GM21786 (cell line): ENCODE measurements at regions not wholly inside any gene's neighbourhood (a gene's known extent, or its start where the extent isn't known, plus 50 kb on each side); places are given as distances from the start of the nearest gene placed in this dataset.

Source experiments
- ATAC-seq: cut with Tn5 transposase; IDR thresholded peaks from one replicate; pipeline ENCODE4 v1.9.1; 2021; ENCODE audit not compliant: unreplicated experiment

GRCh38 chr3:99131876-99132275 is 230.4 kb upstream of the DCBLD2 start:
- no peak for ATAC-seq

GRCh38 chr3:99128725-99129505 is 227.4 kb upstream of the DCBLD2 start:
- no peak for ATAC-seq

GRCh38 chr3:99128235-99128634 is 226.7 kb upstream of the DCBLD2 start:
- ATAC-seq = no peak

GRCh38 chr3:99126316-99126715 is 224.8 kb upstream of the DCBLD2 start:
- ATAC-seq = no peak

GRCh38 chr3:99119385-99119784 is 217.9 kb upstream of the DCBLD2 start:
- no peak for ATAC-seq

- ATAC-seq = no peak
Measured at GRCh38 chr3:99118381-99118780, 216.9 kb upstream of the DCBLD2 start.

- ATAC-seq = peak; percentile 59
Measured at GRCh38 chr3:99114565-99115291, 213.2 kb upstream of the DCBLD2 start.

DNA sequence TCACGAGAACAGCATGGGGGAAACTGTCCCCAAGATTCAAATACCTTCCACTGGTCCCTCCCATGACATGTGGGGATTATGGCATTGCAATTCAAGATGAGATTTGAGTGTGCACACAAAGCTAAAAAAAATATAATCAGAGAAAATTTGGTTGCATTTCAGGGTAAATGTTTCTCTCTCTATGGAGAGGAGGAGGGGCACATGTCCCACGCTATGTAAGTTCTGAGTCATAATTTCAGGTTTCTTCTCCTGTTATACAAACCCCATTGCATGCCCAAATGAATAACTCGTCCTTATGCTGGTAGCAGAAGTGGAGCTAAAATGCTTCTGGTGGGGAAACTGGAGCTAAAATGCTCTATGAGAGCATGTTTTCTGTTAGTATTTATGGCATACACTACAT is 209.7 kb upstream of the DCBLD2 start:
- ATAC-seq = no peak

GRCh38 chr3:99110401-99110800 is 208.9 kb upstream of the DCBLD2 start:
- no peak for ATAC-seq

- ATAC-seq = no peak
Measured at GRCh38 chr3:99108508-99108907, 207.0 kb upstream of the DCBLD2 start.

GRCh38 chr3:99094606-99095005 is 193.1 kb upstream of the DCBLD2 start:
- no peak for ATAC-seq

DNA sequence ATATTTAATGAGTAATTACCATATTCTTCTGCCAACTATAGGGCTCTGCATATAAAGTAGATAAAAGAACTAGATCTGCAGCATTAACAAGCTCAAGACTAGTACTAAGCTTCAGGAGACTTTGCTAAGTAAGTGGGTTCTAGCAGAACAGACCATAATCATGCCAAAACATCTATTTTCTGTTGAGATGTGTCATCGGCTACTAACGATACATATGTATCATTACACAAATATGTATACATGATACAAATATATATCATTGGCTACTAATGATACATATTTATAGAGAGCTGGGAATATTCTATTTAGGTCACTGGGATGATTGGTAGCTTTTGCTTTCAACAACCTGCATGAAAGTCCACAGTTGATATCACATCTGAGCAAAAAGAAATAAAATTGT is 185.8 kb upstream of the DCBLD2 start:
- ATAC-seq = no peak

GRCh38 chr3:99084826-99085225 is 183.3 kb upstream of the DCBLD2 start:
- no peak for ATAC-seq

DNA sequence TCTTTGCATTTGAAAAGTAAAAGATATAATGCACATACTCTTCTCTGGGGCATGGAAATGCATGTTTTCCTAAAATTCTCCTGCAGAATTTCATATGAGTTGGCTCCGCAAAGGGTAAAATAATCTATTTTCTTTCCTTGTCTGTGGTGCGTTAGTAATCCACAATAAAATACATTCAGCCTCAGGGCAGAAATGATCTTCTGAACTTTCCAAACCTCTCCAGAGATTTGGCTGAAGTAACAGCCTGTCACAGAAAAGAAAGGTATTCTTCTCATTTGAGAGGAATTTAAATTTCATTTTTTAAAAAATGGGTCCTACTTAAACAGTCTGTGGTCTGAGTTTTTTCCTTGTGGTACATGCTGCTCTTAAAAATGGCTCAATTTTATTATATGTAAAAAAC is 182.7 kb upstream of the DCBLD2 start:
- no peak for ATAC-seq

DNA sequence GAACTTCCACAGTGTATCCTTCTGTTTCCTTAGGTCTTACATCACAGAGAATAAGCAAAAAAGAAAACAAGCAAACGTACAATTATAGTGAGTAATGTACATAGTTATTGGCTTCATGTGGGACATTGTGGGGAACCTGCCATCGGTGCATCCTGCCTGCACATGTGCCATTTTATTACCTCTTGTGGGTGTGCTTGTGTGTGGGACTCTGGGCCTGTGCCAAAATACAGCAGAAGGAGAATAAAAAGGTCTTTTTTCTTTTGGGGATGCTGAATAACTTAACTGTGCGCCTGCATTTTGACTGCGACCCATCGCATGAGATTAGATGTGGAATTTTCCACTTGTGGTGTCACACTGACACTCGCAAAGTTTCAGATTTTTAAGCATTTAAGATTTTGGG is 169.6 kb upstream of the DCBLD2 start:
- no peak for ATAC-seq

- no peak for ATAC-seq
Measured at GRCh38 chr3:99069973-99070372, 168.5 kb upstream of the DCBLD2 start.

- no peak for ATAC-seq
Measured at GRCh38 chr3:99066863-99067262, 165.4 kb upstream of the DCBLD2 start.

GRCh38 chr3:99049164-99049563 is 147.7 kb upstream of the DCBLD2 start:
- ATAC-seq = no peak

DNA sequence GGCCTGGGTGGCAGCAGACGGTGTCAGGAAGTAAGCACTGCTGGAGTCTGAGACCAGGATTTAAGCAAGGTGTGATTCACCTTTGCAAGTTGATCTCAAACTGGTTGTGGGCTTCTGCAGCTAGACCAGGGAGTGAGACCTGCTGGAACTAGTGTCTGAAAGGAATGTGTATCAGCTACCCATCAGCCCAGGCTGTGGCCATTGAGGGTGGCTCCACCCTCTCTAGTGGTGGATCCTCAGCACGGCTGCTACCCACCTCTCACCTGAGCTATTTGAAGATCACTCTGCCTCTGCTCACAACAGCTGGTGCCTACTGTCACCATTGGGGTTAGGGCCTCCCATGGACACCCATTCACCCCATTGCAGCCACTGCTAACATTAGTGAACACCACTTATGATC is 140.3 kb upstream of the DCBLD2 start:
- no peak for ATAC-seq

GRCh38 chr3:99031778-99032177 is 130.3 kb upstream of the DCBLD2 start:
- no peak for ATAC-seq

- peak; percentile 80 for ATAC-seq
Measured at GRCh38 chr3:99023590-99024192, 122.2 kb upstream of the DCBLD2 start.

DNA sequence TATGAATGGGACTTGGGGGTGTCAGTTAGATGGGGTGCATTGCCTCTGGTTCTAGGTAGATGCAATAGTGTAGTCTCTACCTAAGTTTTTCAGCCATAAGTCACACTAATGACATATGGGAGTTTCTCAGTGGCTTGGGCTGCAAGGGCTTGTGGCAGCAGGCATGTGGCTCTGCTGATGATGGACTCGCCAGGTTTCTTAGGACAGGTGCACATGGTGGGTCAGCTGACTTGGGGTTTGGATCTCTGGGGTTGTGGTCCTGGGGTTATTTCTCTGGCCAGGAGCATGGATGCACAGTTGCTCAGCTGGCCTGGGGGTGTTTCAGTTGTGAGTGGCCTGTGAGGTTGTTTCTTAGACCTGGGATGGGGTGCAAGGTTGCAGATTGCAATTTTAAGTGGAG is 120.0 kb upstream of the DCBLD2 start:
- no peak for ATAC-seq
